ENCODE measurements at regions not wholly inside any gene's neighbourhood (a gene's known extent, or its start where the extent isn't known, plus 50 kb on each side); places are given as distances from the start of the nearest gene placed in this dataset.
"Not testable (repeated sequence)": the region's sequence is repeated elsewhere in the genome, so short reads cannot be mapped to it uniquely, and the experiment has no call there.

DNA sequence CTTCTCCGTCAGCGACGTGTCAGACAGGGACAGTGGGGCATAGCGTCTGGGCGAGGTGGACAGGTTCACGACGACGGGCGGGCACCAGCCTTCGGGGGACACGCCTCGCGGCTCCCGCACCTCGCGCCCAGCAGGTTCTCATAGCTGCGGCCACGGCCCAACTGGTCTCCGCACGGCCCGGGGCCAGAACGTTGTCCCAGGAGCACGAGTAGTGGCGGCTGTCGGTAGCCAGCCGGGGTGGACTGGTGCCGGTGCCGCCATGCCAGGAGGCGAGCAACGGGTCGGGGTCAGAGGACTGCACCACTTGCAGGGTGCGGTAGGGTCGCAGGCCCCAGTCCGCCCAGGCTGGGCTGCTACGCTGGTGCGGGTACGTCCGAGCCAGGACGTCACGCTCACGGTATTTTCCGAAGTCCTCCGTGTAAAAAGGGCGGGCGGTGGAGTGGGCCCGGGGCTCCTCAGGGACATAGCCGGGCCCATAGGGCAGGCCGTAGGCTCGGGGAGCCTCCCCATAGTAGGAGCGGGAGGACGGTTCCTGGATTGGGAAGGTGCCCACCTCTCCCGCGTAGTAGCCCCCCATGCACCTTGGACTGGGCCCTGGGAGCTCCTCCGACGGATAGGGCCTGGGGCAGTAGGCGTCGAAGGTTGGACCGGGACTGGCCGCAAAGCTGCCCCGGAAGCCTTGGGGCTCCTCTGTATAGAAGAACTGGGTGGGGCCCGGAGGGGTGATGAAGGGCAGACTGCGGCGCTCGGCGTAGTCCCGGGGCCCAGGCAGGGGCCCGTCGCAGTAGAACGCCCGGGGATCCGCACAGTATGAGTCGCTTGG is 301.2 kb downstream of the CCDC74A start:
- not testable (repeated sequence) for DNase-seq

DNA sequence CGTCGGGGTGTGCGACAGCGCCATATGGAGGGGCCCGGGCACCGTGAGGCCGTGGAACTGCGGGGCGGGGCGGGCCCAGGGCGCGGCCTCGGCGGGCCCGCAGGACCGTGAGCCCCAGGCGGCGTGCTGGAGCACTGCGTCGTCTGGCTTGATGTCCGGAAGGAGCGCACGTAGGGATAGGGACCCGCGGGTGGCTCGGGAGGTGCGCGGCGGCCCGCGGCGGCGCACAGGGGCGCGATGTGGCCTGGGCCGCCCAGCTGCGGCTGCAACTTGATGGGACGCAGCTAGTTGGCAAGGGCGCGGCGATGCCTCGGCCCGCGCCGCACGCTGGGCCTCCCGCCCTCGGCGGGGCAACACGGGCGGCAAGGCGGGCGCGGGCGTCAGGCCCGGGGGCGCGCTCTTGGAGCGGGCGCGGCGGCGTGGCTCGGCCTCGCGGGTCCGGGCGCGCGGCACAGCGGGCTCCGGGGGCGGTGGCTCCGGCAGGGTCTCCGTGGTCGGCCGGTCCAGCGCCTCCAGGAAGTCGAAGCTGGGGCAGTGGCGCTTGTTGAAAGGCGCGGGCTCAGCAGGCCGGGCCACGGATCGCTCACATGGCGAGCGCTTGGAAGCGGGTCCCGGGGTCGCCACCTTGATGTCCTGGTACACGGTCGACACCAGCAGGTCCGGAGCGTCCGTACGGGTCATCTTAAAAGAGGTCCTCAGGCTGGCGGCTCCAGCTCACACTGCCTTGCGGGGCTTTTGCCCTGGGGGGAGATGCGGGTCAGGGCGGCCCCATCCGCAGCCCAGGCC is 302.0 kb downstream of the CCDC74A start:
- DNase-seq = not testable (repeated sequence)

DNA sequence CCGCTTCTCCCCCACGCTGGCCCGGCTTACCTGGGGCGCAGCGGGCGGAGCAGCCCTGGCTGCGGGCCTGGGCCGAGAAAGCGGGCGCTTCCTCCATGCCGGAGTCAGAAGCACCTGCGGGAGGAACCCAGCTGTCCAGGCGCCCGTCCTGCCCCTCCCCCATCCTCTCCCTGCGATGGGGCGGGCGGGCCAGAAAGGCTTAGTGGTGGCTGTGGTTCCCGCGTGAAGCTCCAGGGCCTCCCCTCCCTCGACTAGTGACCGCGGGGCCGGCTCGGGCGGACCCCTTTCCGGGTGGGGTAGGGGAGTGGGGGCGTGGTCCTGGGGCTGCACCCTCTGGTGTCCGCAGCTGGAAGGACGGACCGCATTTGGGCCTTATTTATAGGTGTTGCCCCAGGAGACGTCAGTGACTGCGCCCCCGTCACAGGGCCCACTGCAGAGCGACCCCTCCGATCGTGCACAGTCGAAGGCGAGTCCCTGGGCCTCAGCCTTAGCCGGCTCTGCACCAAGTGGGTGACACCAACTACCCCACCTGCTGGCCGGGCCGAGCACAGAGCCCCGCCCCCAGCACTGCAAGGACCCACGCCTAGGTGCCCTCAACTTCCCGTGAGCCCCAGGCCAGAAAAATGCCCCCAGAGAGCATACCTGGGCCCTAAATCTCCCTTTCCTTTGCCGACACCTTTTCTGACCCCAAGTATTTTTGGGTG is 302.7 kb downstream of the CCDC74A start:
- not testable (repeated sequence) for DNase-seq

DNA sequence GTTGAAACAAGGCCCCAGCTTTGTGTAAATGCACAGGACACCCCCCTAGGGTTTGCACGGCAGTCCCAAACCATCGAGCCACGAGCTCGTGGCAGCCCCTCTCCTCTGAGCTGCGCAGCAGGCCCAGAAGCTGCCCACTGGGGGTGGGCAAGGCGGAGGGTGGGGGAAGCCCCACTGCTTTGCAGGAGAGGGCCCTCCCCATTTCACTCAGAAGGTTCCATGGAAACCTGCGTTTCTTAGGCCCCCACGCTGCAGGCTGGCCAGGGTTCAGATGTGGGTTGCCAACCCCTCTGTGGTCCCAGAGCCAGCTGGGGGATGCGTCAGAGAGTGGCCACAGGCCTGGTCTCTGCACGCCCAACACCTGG is 303.2 kb downstream of the CCDC74A start:
- DNase-seq = not testable (repeated sequence)

DNA sequence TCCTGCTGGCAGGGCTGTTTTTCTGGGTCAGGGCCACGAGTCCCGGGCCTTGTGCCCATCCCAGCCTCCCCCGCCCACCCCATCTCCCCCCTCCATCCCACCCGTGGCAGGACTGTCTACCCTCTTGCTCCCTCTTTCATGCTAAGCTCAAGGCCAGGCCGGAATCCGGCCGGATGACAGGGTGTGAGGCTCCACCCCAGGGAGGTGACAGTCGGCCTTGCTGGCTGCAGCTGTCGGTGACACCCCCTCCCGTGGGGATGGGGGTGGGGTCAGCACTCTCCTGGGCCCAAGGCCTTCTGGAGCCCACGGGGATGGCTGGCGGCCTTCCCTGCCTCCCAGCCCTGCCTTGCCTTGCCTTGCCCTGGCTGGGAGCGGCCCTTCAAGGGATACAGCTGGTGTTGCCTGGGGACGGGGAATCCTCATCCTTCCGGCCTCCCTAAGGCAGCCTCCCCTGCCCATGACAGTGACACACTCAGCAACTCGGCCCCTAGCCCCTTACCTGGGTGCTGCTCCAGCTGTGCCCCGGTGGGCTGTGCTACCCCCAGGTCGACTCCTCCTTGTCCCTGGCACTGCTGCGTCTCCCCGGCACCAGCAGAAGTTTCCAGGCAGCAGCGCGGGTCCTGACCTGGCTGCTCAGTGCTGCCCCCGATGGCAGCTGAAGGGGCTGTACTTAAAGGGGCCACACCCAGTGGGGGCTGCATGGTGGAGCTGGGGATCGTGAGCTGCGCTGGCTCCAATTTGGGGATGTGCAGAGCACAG is 303.9 kb downstream of the CCDC74A start:
- not testable (repeated sequence) for DNase-seq

DNA sequence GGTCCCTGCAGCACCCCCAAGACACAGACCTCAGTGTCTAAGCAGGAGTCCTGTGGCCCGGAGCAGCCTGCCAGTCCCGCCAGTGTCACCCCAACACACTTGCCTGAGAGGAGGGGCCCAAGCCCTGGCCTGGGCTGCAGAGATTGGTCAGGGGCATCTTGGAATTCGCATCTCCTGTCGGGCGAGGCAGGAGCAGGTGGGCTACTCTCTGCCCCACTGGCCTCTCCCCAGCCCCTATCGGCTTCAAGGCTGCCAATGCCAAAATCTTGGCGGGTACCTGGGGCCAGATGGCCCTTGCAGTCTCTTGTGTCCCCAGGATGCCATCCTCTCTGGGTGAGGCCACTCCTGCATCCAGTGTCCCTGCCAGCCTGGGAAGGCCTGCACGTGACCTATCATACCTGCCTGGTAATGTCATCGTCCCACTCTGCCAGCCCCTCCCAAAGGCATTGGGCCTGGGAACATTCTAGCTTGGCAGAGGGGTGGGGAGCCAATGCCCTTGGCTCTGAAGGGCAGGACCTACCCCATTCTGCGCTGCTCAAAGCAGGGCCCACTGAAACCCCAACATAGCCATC is 304.6 kb downstream of the CCDC74A start:
- not testable (repeated sequence) for DNase-seq

DNA sequence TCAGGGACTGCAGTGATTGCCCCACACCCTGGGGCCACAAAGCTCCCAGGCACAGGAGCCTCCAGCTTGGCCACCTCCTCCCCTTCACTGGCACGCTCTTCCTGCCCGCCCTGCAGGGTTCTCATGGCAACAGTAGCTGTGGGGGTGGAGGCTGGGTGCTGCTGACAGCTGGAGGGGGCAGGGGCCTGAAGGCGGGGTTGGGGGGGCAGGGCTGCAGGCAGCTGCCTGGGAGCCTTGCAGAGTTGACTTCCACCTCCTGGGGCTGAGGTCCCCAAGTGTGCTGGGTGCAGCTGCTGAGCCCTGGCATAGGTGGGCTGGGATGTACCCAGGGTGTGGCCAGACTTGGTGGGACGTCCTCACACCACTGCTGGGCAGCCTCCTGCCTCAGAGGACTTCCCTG is 305.2 kb downstream of the CCDC74A start:
- not testable (repeated sequence) for DNase-seq

DNA sequence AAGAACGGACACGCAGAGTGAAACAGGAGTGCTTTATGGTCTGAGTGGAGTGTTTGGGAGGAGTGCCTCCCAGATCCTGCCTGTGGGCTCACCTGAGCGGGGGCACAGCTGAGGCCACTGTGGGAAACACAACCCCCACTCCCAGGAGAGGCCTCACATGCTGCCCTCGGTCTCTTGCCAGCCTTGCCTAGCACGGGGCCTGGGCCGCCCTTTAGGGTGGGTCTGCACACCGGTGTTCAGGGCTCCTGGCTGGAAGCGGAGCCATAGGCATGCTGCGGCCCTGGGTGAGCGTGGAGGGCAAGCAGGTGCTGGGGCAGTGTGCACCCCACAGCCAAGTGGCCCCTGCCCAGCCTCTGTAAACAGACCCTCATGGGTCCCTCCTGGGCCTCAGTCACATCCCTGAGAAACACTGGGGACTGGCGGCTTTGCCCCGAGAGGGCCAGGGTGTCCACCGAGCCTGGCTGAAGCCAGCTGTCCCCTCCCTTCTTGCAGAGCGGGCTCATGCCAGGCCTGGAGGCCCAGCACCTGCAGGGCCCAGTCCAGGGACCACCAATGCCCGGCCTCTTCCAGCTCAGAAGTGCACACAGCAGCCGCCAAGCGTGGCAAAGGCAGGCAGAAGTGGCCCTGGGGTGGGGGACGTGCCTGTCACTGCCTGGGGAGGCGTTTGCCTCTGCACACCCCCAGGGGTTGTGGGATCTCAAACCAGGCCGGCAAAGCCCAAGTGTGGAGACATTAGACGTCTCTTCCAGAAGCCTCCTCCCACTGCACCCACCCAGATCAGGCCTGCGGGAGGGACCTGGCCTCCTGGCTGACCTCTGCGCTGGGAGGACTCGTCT is 305.9 kb downstream of the CCDC74A start:
- not testable (repeated sequence) for DNase-seq

DNA sequence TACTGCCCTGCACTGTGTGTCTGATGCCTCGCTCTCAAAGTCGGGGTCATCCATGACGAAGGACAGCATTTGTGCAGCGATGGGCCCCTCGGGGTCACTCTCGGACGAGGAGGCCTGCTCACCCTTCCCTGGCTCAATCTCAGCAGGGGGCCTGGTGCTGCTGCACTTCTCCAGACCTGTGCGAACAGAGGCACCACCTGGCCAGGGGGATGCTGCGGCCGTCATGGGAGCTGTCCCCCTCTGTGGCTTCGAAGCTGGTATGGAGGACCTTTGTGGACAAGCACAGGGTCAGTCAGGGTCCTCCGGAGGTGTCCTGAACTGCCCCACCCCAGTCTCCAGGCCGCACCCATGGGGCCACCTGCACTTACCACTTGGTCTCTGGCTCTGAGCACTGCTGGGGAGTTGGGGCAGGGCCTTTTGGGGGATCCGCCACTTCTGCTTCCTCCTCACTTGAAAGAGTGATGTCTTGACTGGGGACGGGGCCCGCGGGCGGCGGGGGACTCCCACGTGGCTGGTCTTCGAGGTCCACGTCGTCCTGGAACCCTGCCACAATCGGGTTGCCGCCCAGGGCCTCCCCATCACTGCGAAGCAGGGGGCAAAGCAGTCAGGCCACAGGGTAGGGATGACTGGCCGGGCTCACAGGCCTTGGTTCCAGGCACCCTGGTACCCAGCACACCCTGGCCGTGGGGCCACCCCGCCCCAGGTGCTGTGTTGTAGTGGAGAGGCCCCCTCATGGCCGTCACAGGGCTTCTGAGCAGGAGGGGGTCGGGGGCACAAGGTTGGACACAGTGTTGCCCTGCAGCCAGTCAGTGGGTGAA is 306.7 kb downstream of the CCDC74A start:
- not testable (repeated sequence) for DNase-seq

DNA sequence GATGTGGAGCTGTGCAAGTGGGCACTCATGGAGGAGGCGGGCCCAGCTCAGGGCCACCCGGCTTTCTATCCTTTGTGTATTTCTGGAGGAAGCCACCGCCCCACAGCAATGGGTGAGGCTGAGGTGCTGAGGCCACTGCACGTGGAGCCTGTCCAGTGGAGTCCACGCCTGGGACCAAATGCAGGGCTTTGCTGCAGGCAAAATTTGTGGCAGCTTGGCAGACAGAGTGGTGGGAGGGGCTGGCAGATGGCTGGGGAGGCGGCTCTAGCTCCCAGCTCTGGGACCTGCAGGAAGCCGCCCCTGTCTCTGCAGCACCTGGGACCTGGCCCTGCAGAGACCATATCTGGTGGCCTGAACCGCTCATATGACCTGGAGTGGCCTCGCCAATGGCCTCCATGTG is 307.3 kb downstream of the CCDC74A start:
- not testable (repeated sequence) for DNase-seq

DNA sequence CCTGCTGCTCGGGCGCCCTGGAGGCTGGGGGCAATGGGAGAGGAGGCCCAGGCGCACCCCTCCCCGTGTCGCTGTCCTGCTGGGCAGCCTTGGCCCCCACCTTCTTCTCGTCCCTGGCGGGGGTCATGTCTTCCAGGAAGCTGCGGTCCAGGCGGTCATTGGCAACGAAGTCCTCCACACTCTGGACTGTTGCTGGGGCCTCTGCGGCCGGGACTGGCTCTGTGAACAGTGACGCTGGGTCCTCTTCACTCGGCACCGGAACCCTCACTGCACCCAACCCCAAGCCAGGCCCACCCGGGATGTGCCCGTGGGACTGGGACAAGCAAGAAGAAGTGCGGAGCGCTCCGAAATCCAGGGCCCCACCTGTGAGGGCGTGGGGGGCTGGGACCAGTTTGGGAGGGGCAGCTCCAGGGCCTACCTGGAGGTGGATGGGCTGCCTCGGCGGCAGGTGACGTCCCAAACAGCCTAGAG is 308.0 kb downstream of the CCDC74A start:
- no peak for DNase-seq

DNA sequence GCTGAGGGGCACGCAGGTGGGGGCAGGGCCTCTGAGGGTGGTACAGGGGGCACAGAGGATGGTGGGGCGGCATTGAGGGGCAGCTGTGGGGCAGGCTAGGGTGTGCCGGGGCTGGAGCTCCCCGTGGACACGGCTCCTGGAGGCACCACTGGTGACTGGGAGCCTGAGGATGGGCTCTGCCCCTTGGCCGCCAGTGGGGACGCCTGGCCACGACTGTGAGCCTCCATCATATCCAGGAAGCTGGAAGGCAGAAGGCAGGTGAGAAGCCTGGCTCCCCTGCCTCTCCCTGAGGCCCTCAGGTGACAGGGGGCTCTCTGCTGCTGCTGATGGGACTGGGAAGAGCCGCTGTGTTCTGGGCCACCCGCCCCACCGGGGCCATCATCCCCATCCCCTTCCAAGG is 308.4 kb downstream of the CCDC74A start:
- DNase-seq = not testable (repeated sequence)

DNA sequence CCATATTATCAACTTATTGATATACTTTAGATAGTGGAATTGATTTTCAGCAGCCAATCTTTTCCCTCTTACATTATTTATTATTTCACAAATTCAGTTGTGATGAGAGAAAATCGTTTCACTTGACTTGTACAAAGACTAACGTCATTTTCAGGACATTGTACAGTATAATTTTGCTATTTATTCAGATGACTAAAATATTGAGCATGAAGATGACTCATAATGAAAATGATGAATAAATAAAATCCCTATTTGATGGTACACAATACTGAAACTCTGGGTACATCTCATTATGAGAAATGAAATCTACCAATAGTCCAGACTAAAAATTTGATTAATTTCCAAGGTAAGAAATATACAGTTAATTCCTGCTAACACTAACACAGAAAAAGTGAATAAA is 316.4 kb downstream of the CCDC74A start:
- DNase-seq = not testable (repeated sequence)

DNA sequence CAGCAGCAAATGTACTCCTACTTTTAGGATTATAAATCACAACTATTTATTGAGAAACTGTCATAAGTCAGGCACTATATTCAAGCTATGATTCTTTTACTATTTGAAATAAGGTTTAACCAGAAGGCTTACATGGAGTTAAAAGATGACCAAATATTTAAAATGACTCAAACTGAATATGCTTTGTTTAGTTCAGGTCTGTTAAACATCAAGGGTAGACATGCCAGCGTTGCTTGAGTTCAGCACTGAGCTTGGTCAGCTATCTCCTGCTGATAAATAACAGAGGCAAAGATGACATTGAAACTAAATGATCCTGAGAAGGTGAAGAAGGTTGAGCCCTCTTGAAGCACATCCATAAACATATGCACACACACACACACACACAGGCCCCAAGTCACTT is 305.6 kb downstream of the ANKRD30BL start:
- not testable (repeated sequence) for DNase-seq

DNA sequence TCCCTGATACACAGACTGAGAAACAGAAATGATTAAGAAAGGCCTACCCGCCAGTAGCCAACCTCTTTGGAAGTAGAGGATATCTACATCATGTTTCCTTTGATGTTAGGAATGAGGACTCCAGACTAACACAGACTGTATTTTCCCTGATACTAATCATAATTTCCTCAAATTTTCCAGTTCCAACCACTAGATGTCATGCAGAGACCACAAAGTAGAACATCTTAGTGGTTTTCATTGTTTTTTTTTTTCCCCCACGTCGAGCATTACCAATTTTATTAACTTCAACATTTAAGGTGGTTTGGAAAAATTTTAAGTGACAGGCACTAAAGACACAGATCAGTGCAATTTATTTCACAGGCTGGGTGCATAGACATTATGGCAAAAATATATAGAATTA is 303.6 kb downstream of the ANKRD30BL start:
- not testable (repeated sequence) for DNase-seq
